ENCODE measurements at regions not wholly inside any gene's neighbourhood (a gene's known extent, or its start where the extent isn't known, plus 50 kb on each side); places are given as distances from the start of the nearest gene placed in this dataset.

DNA sequence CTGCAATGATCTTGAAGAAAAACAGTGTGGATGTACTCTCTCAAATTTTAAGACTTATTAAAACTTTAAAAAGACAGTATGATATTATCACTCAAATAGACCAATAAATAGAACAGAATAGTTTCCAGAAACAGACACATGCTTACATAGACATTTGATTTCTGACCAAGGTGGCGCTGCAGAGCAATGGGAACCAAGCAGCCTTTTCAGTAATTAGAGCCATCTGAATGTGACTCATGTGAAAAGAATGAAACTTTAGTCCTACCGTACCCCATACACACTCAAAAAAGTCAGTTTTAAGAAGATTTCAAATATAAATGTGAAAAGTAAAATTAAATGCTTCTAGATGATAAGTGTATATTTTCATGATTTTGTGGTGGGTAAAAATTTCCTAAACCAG, 74.2 kb upstream of the MS4A8 start:
- DNase-seq (ENCODE audit: low read depth): peak; percentile 50
- H3K4me3 ChIP-seq (ENCODE audit: low read length): no peak overlapping the region
- TF ChIP-seq, protein P1, sequence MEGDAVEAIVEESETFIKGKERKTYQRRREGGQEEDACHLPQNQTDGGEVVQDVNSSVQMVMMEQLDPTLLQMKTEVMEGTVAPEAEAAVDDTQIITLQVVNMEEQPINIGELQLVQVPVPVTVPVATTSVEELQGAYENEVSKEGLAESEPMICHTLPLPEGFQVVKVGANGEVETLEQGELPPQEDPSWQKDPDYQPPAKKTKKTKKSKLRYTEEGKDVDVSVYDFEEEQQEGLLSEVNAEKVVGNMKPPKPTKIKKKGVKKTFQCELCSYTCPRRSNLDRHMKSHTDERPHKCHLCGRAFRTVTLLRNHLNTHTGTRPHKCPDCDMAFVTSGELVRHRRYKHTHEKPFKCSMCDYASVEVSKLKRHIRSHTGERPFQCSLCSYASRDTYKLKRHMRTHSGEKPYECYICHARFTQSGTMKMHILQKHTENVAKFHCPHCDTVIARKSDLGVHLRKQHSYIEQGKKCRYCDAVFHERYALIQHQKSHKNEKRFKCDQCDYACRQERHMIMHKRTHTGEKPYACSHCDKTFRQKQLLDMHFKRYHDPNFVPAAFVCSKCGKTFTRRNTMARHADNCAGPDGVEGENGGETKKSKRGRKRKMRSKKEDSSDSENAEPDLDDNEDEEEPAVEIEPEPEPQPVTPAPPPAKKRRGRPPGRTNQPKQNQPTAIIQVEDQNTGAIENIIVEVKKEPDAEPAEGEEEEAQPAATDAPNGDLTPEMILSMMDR (IDR thresholded peaks at IDR 0.05; ENCODE audit: insufficient read depth, low read depth, low read length, missing control alignments): no peak

DNA sequence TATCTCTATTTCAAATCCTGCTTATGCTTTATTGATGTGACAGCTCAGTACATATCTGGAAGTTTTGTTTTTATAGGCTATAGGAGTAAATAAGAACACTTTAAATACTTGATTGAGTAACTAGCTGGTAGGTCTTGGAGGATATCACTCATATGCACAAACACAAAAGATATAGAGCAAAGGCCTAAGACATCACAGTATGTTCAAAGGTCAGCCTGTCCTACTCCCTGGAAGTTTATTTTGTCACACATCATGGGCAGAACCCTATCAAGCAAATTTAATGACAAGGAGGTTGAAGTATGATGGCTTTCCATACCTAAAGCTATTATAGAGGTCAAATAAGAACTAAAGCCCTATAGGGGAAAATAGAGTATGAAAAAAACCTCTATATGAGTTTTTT, 70.0 kb upstream of the MS4A8 start:
- DNase-seq (ENCODE audit: low read depth): no peak
- H3K4me3 ChIP-seq (ENCODE audit: low read length): no peak overlapping the region
- TF ChIP-seq, protein P1 (IDR thresholded peaks at IDR 0.05; ENCODE audit: insufficient read depth, low read depth, low read length, missing control alignments): no peak

DNA sequence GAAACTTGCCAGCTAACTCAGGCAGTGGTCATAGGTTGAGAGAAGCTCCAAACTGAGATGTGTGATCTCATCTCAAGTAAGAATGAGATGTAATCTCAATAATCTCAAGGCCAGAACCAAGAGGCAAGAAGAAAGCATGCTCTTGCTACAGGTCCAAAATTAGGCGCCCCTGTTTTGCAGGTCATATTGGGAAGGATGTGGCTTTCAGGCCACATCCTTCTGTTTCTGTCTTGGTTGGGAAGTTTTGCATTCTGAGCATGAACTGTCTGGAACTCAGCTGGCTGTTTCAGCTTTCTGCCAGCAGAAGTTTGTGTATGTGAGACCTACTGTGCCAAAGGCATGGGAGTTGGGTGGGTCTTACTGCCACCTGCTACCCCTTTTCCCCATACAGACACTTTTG, 67.5 kb upstream of the MS4A8 start:
- DNase-seq (ENCODE audit: low read depth): no peak
- no peak overlapping the region for H3K4me3 ChIP-seq (ENCODE audit: low read length)
- TF ChIP-seq, protein P1 (IDR thresholded peaks at IDR 0.05; ENCODE audit: insufficient read depth, low read depth, low read length, missing control alignments): no peak

DNA sequence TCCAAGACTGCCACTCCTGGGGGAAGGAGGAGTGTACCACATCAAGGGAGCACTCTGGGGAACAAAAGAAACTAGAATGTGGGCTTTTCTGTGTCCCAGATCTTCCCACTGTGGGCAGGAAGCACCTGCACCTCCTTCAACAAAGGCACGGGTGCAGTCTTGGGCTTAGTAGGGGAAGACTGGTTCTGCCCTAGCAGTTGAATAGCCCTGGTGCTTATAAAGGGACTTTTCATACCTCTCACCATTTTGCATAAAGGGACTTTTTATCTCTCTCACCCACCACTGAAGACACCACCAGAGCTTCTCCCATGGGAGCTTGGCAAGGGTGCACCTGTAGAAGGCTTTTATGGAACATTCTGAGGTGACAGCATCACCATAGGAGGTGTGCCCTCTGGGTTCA, 65.8 kb upstream of the MS4A8 start:
- DNase-seq (ENCODE audit: low read depth): no peak
- TF ChIP-seq, protein P1 (IDR thresholded peaks at IDR 0.05; ENCODE audit: insufficient read depth, low read depth, low read length, missing control alignments): no peak
- H3K4me3 ChIP-seq (ENCODE audit: low read length): no peak overlapping the region

DNA sequence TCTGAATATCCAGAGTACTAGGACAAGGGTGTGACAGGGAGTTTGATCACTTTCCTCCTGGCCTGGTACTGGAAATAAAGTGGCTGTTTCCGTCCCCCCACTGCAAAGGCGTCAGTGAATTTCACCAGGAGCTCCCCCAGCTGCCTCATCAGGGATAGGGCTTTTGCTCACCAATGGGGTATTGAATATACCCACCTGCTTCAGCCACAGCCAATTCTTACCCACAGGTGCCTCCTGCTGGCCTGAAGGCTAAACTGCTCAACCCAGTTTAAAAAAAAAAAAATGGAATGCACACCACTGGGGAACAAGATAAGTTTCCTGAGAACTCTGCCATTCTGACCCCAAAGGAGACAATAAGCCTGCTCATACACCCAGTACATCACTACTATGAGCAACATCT, 65.3 kb upstream of the MS4A8 start:
- TF ChIP-seq, protein P1 (IDR thresholded peaks at IDR 0.05; ENCODE audit: insufficient read depth, low read depth, low read length, missing control alignments): no peak
- no peak overlapping the region for H3K4me3 ChIP-seq (ENCODE audit: low read length)
- DNase-seq (ENCODE audit: low read depth): no peak

DNA sequence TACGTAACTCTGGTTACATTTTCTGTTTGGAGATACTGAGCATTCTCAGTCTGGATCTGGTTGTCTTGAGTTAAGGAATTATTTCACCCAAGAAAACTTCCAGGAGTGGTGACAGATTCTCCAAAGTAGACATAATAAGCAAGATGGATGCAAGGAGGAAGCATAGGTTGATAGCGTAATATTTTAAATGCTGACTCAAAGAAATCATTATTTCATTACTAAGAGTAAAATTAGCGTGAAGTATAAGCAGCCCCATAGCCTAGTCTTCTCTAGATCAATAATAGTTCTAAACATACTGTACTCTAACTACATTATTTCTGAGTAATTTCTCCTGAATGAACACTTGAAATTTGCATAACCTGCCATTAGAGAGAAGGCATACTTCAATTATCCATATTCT, 57.5 kb upstream of the MS4A8 start:
- TF ChIP-seq, protein P1 (IDR thresholded peaks at IDR 0.05; ENCODE audit: insufficient read depth, low read depth, low read length, missing control alignments): no peak
- no peak for DNase-seq (ENCODE audit: low read depth)
- H3K4me3 ChIP-seq (ENCODE audit: low read length): no peak overlapping the region

DNA sequence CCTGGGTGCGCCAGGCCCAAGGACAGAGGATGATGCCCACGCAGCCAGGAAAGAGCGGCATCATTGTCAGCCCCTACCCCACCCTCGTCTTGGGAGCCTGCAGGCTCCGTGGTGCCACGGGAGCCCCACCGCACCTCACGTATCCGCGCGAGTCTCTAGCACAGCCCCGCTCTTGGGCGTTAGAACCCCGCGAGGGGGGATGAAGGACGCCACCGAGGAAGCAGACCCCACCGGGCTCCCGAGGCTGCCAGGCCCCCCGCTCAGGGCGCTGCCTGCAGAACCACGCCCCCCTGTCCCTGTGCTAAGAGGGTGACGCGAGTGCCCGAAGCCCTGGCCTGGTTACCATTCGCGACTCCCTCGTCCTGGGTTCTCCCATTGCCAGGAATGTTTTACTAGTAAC, 52.3 kb upstream of the MS4A8 start:
- DNase-seq (ENCODE audit: low read depth): no peak
- TF ChIP-seq, protein P1 (IDR thresholded peaks at IDR 0.05; ENCODE audit: insufficient read depth, low read depth, low read length, missing control alignments): no peak
- no peak overlapping the region for H3K4me3 ChIP-seq (ENCODE audit: low read length)

Data from epithelial cell of esophagus (primary cell).